ENCODE measurements at regions not wholly inside any gene's neighbourhood (a gene's known extent, or its start where the extent isn't known, plus 50 kb on each side); places are given as distances from the start of the nearest gene placed in this dataset.

- RAD21 ChIA-PET (ENCODE audit: unreplicated experiment), result interaction anchor here (1.2 kb wide), 1 partner anchor 172 kb away, joined by 3 read pairs; no protein-coding TSS in a partner anchor
These were observed 430.3 kb upstream of the SULF2 start for GRCh38 chr20:48215536-48215935.

More at GRCh38 chr20:48215536-48215935, 430.3 kb upstream of the SULF2 start:
- Histone ChIP-seq H3K4me2 (ENCODE audit: control insufficient read depth, insufficient read depth) (no peak overlapping the region), H3K36me3 (ENCODE audit: control insufficient read depth in 2 of 2, insufficient read depth in 2 of 2, low read length in 1 of 2) (no peaks in the 10 kb centered on the region), H3K27me3 (replicated peaks in 1 of 2; ENCODE audit: control insufficient read depth in 2 of 2, insufficient read depth in 2 of 2, low read length in 1 of 2) (no peaks in the 10 kb centered on the region; a peak in 2 of 4 replicates), H3K4me1 (ENCODE audit: control insufficient read depth, insufficient read depth, low read length) (no peaks in the 10 kb centered on the region), H3K9ac (ENCODE audit: control insufficient read depth, insufficient read depth, low read length) (no peak overlapping the region), H3K79me2 (ENCODE audit: control insufficient read depth, insufficient read depth, low read length) (no peaks in the 10 kb centered on the region), H3K4me3 (no peak overlapping the region), H3K9me3 (replicated peaks; ENCODE audit: control insufficient read depth, insufficient read depth, low read length) (no peaks in the 10 kb centered on the region), H3K27ac (ENCODE audit: control insufficient read depth, insufficient read depth) (no peak overlapping the region), H2AFZ (ENCODE audit: control insufficient read depth, low read depth, low read length) (no peak overlapping the region), H4K20me1 (ENCODE audit: control insufficient read depth, insufficient read depth) (no peaks in the 10 kb centered on the region)
- ChIA-PET POLR2A (no interaction called here), CTCF (no interaction called here), SMC1A (ENCODE audit: uncharacterized antibody, unreplicated experiment) (no interaction called here)
- no TSS peak for BruUV-seq (replicated peaks)
- in situ Hi-C loops (cut with MboI) (no loop called here), intact Hi-C loops (cut with micrococcal nuclease; ENCODE audit: unreplicated experiment) (no loop called here)
- ATAC-seq (no peak), DNase-seq (ENCODE audit: low read depth, low spot score) (no peak), FAIRE-seq (no peak)
- 8% methylated on average over 8 of the region's 8 CpGs for WGBS (ENCODE audit: insufficient coverage, insufficient replicate concordance, low lambda C conversion rate, missing lambda C conversion rate)
- TF ChIP-seq NKRF (conservative IDR thresholded peaks at IDR 0.05) (no peak), NR2C1 (IDR thresholded peaks at IDR 0.05) (no peak), RFX5 (IDR thresholded peaks at IDR 0.05; ENCODE audit: low read depth, low read length) (no peak), MTA2 (IDR thresholded peaks at IDR 0.05; ENCODE audit: low read depth) (no peak), HDAC6 (IDR thresholded peaks at IDR 0.05; ENCODE audit: unreplicated experiment) (no peak), ZNF274 (IDR thresholded peaks at IDR 0.05; ENCODE audit: insufficient read depth, insufficient read length) (no peak), SMARCA5 (IDR thresholded peaks at IDR 0.05) (no peak), GATAD2B (conservative IDR thresholded peaks at IDR 0.05; ENCODE audit: low read depth) (no peak), NR2F1 (conservative IDR thresholded peaks at IDR 0.05) (no peak), ZNF207 (IDR thresholded peaks at IDR 0.05; ENCODE audit: borderline replicate concordance) (no peak), YY1 (IDR thresholded peaks at IDR 0.05; ENCODE audit: low read depth, low read length) (no peak), SMAD5 (IDR thresholded peaks at IDR 0.05; ENCODE audit: low read depth) (no peak), ZBTB11 (CRISPR knock-in tag; IDR thresholded peaks at IDR 0.05) (no peak)
